SU-DHL-6 (cell line): ENCODE measurements at regions not wholly inside any gene's neighbourhood (a gene's known extent, or its start where the extent isn't known, plus 50 kb on each side); places are given as distances from the start of the nearest gene placed in this dataset.
"Not testable (repeated sequence)": the region's sequence is repeated elsewhere in the genome, so short reads cannot be mapped to it uniquely, and the experiment has no call there.

ENCODE experiments used
- H2AFZ ChIP-seq: fragments of 200-600 bp; sonication (generic); 2 replicates; pipeline ENCODE4 v1.6.1; 2014; ENCODE audit warnings: low read depth, mild to moderate bottlenecking, moderate library complexity, mixed read lengths, antibody characterized with exemption, low read length; ENCODE audit not compliant: severe bottlenecking
- H3F3A ChIP-seq: fragments of 200-600 bp; shearing (Covaris generic); 2 replicates; pipeline ENCODE4 v1.6.0; 2016; ENCODE audit warnings: antibody characterized with exemption, mild to moderate bottlenecking; ENCODE audit not compliant: insufficient read depth
- H3K27ac ChIP-seq: fragments of 200-600 bp; sonication (generic); 2 replicates; pipeline ENCODE4 v1.5.1; 2016; ENCODE audit warnings: low read depth, mild to moderate bottlenecking, low read length, moderate library complexity, mixed read lengths
- H3K27me3 ChIP-seq: fragments of 200-600 bp; sonication (generic), shearing (Covaris generic); 2 replicates; pipeline ENCODE4 v1.6.0; 2014; ENCODE audit warnings: mild to moderate bottlenecking, low read length
- H3K36me3 ChIP-seq: fragments of 200-600 bp; sonication (generic); 2 replicates; pipeline ENCODE4 v1.6.1; 2014; ENCODE audit warnings: mild to moderate bottlenecking, low read length, mixed read lengths
- H3K4me2 ChIP-seq: fragments of 300-600, 200-600 bp; shearing (Covaris generic), sonication (generic); 2 replicates; pipeline ENCODE4 v1.6.0; 2014; ENCODE audit warnings: low read length, low read depth, mild to moderate bottlenecking; ENCODE audit not compliant: poor library complexity, severe bottlenecking
- H3K4me3 ChIP-seq: fragments of 200-600 bp; sonication (generic); 2 replicates; pipeline ENCODE4 v1.5.1; 2014; ENCODE audit warnings: antibody characterized with exemption, low read length, mild to moderate bottlenecking, mixed read lengths; ENCODE audit not compliant: insufficient read depth, poor library complexity, severe bottlenecking
- H3K79me2 ChIP-seq: fragments of 200-600 bp; sonication (generic); 2 replicates; pipeline ENCODE4 v1.6.1; 2014; ENCODE audit warnings: mild to moderate bottlenecking, low read length, moderate library complexity; ENCODE audit not compliant: insufficient read depth
- H3K9ac ChIP-seq: fragments of 200-600 bp; sonication (generic); 2 replicates; pipeline ENCODE4 v1.7.0; 2014; ENCODE audit warnings: mild to moderate bottlenecking, low read length
- H3K9me2 ChIP-seq: fragments of 200-600 bp; sonication (generic); replicated peaks from 2 replicates; pipeline ENCODE4 v1.6.1; 2014; ENCODE audit warnings: low read length; ENCODE audit not compliant: insufficient read depth
- H3K9me3 ChIP-seq: fragments of 200-600 bp; sonication (generic); 2 replicates; pipeline ENCODE4 v1.6.1; 2014; ENCODE audit warnings: low read length, mixed read lengths; ENCODE audit not compliant: insufficient read depth
- H4K20me1 ChIP-seq: fragments of 200-600 bp; sonication (generic); 2 replicates; pipeline ENCODE4 v1.6.1; 2014; ENCODE audit warnings: low read depth, mild to moderate bottlenecking, antibody characterized with exemption, low read length, moderate library complexity, mixed read lengths
- CTCF ChIP-seq: fragments of 200-600 bp; sonication (generic); IDR thresholded peaks from one replicate; pipeline ENCODE4 v1.5.1; 2017; ENCODE audit warnings: antibody characterized with exemption, mild to moderate bottlenecking, low read length, moderate library complexity; ENCODE audit not compliant: insufficient read depth, poor library complexity, severe bottlenecking
- EZH2phosphoT487 ChIP-seq: fragments of 200-600 bp; sonication (generic), shearing (Covaris generic); conservative IDR thresholded peaks from 2 replicates; pipeline ENCODE4 v1.6.1; 2018; ENCODE audit warnings: mild to moderate bottlenecking, antibody characterized with exemption, low read length, moderate library complexity, mixed read lengths

DNA sequence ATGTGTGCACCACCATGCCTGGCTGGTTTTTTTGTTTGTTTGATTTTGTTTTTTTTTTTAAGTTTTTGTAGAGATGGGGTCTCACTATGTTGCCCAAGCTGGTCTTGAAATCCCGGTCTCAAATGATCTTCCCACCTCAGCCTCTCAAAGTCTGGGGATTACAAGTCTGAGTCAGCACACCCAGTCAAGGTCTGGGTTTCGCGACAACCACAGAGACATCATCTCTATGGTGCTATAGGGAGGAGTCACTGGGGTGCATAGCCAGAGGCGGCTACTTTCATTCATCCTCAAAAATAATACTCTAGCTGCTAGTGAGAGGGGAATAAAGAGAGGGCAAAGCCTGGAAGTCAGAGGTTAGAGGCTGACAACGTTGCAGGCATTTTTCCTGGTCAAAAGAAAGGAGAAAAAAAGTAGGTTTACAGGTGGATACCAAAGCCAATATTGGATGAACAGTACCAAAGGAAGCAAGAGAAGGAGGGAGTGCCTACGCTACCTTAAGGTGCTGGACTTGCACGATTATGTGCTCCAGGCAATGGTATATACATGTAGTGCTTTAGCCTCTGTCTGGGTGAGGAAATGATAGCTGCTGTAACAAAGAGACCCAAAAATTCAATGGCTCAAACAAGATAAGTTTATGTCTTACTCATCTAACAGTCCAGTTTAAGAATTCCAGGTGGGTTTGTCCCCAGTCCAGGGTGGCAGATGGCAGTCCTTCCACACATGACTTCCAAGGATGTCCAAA, 178.3 kb downstream of the SKIDA1 start:
- TF ChIP-seq CTCF: no peak
- no peak for TF ChIP-seq EZH2phosphoT487
- no peaks in the 10 kb centered on the region for H3K27me3 ChIP-seq
- H3K9me3 ChIP-seq: no peaks in the 10 kb centered on the region
- no peaks in the 10 kb centered on the region for H3K36me3 ChIP-seq
- no peaks in the 10 kb centered on the region for H3K79me2 ChIP-seq
- H3K9me2 ChIP-seq: no peaks in the 10 kb centered on the region
- H3K4me3 ChIP-seq: no peak overlapping the region
- H2AFZ ChIP-seq: no peak overlapping the region
- H3K4me2 ChIP-seq: no peak overlapping the region
- H4K20me1 ChIP-seq: no peaks in the 10 kb centered on the region
- no peak overlapping the region for H3K27ac ChIP-seq
- H3K9ac ChIP-seq: no peak overlapping the region
- H3F3A ChIP-seq: no peaks in the 10 kb centered on the region

DNA sequence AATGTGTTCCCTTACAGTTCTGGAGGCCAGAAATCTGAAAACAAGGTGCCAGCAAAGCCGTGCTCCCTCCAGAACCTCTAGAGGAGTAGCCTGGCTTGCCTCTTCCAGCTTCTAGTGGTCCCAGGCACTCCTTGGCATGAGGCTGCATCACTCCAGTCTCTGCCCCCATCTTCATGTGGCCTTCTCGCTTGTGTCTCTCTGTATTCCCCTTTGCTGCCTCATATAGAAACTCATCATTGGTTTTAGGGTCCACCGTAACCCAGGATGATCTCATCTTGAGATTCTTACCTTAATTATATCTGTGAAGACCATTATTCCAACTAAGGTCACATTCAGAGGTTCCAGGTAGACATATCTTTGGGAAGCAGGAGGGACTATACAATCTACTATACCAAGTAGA, 182.4 kb downstream of the SKIDA1 start:
- TF ChIP-seq CTCF (no peak), EZH2phosphoT487 (no peak)
- Histone ChIP-seq H3F3A (no peaks in the 10 kb centered on the region), H3K4me3 (no peak overlapping the region), H3K79me2 (no peaks in the 10 kb centered on the region), H3K9me3 (no peaks in the 10 kb centered on the region), H3K9me2 (no peaks in the 10 kb centered on the region), H3K9ac (no peak overlapping the region), H3K36me3 (no peaks in the 10 kb centered on the region), H4K20me1 (no peaks in the 10 kb centered on the region), H2AFZ (no peak overlapping the region), H3K4me2 (no peak overlapping the region), H3K27ac (no peak overlapping the region), H3K27me3 (no peaks in the 10 kb centered on the region)

- H4K20me1 ChIP-seq, H3K79me2 ChIP-seq, H3F3A ChIP-seq, H3K36me3 ChIP-seq, H3K4me3 ChIP-seq, H3K9me3 ChIP-seq, H3K9ac ChIP-seq, H3K9me2 ChIP-seq, H3K27ac ChIP-seq, H3K4me2 ChIP-seq, H3K27me3 ChIP-seq, H2AFZ ChIP-seq: not testable (repeated sequence)
Observed at GRCh38 chr10:21342499-21342898, 183.0 kb downstream of the SKIDA1 start.

DNA sequence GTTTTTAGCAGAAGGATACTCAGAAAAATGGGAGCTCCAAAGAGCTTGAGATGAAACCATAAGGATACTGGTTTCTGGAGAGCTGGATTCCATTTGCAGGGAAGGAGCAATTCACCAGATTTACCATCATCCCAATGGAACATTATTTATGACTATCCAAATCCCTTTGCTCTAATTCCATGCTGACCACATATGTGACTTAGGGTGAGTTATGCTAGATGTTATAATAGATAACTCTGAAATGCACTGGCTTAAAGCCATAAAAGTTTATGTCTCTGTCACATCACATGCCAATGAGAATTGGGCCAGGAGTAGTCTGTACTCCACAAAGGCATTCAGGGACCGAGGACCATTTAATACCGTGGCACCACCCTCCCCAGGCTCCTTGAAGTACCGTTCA, 185.2 kb downstream of the SKIDA1 start:
- H3K27ac ChIP-seq: no peak overlapping the region
- no peaks in the 10 kb centered on the region for H3K9me2 ChIP-seq
- H3K27me3 ChIP-seq: no peaks in the 10 kb centered on the region
- no peak overlapping the region for H2AFZ ChIP-seq
- no peaks in the 10 kb centered on the region for H3K79me2 ChIP-seq
- H3K36me3 ChIP-seq: no peaks in the 10 kb centered on the region
- H4K20me1 ChIP-seq: no peaks in the 10 kb centered on the region
- H3F3A ChIP-seq: no peaks in the 10 kb centered on the region
- H3K4me2 ChIP-seq: no peak overlapping the region
- no peaks in the 10 kb centered on the region for H3K9me3 ChIP-seq
- H3K9ac ChIP-seq: no peak overlapping the region
- H3K4me3 ChIP-seq: no peak overlapping the region
- no peak for TF ChIP-seq CTCF
